ENCODE measurements at regions not wholly inside any gene's neighbourhood (a gene's known extent, or its start where the extent isn't known, plus 50 kb on each side); places are given as distances from the start of the nearest gene placed in this dataset.

- Mint-ChIP-seq H3K4me1 (ENCODE audit: low read depth) (peaks cover 4% of the 10 kb centered on the region), H3K4me3 (no peak overlapping the region), H3K27ac (no peak overlapping the region), H3K9me3 (no peaks in the 10 kb centered on the region), H3K36me3 (ENCODE audit: low read depth) (no peaks in the 10 kb centered on the region), H3K27me3 (no peaks in the 10 kb centered on the region)
These were observed 130.1 kb downstream of the SPTSSA start for GRCh38 chr14:34331728-34332623.

- Mint-ChIP-seq H3K27ac (no peak overlapping the region), H3K36me3 (ENCODE audit: low read depth) (no peaks in the 10 kb centered on the region), H3K9me3 (no peaks in the 10 kb centered on the region), H3K4me3 (no peak overlapping the region), H3K27me3 (no peaks in the 10 kb centered on the region), H3K4me1 (ENCODE audit: low read depth) (peaks cover 4% of the 10 kb centered on the region)
These were observed 131.2 kb downstream of the SPTSSA start for GRCh38 chr14:34330846-34331245.

GRCh38 chr14:34329301-34329700 is 132.7 kb downstream of the SPTSSA start:
- Mint-ChIP-seq H3K27me3 (no peaks in the 10 kb centered on the region), H3K4me1 (ENCODE audit: low read depth) (peaks cover 4% of the 10 kb centered on the region), H3K36me3 (ENCODE audit: low read depth) (no peaks in the 10 kb centered on the region), H3K27ac (no peak overlapping the region), H3K9me3 (no peaks in the 10 kb centered on the region), H3K4me3 (no peak overlapping the region)

GRCh38 chr14:34328178-34328577 is 133.9 kb downstream of the SPTSSA start:
- H3K27ac Mint-ChIP-seq = no peak overlapping the region
- no peaks in the 10 kb centered on the region for H3K36me3 Mint-ChIP-seq (ENCODE audit: low read depth)
- no peaks in the 10 kb centered on the region for H3K27me3 Mint-ChIP-seq
- H3K4me3 Mint-ChIP-seq = no peak overlapping the region
- H3K9me3 Mint-ChIP-seq = no peaks in the 10 kb centered on the region
- peaks cover 4% of the 10 kb centered on the region for H3K4me1 Mint-ChIP-seq (ENCODE audit: low read depth)

- Mint-ChIP-seq H3K27ac (no peak overlapping the region), H3K27me3 (peaks cover 5% of the 10 kb centered on the region), H3K36me3 (ENCODE audit: low read depth) (no peaks in the 10 kb centered on the region), H3K9me3 (no peaks in the 10 kb centered on the region), H3K4me3 (no peak overlapping the region), H3K4me1 (ENCODE audit: low read depth) (no peaks in the 10 kb centered on the region)
These were observed 136.5 kb downstream of the SPTSSA start for GRCh38 chr14:34325493-34325892.

- H3K4me3 Mint-ChIP-seq = no peak overlapping the region
- no peaks in the 10 kb centered on the region for H3K9me3 Mint-ChIP-seq
- H3K27ac Mint-ChIP-seq = no peak overlapping the region
- no peaks in the 10 kb centered on the region for H3K4me1 Mint-ChIP-seq (ENCODE audit: low read depth)
- peaks cover 5% of the 10 kb centered on the region for H3K27me3 Mint-ChIP-seq
- H3K36me3 Mint-ChIP-seq (ENCODE audit: low read depth) = no peaks in the 10 kb centered on the region
These were observed 137.7 kb downstream of the SPTSSA start for GRCh38 chr14:34324363-34324795.

GRCh38 chr14:34322940-34323418 is 139.1 kb downstream of the SPTSSA start:
- H3K27ac Mint-ChIP-seq = no peak overlapping the region
- no peak overlapping the region for H3K4me3 Mint-ChIP-seq
- no peaks in the 10 kb centered on the region for H3K36me3 Mint-ChIP-seq (ENCODE audit: low read depth)
- H3K27me3 Mint-ChIP-seq = peaks cover 5% of the 10 kb centered on the region
- no peaks in the 10 kb centered on the region for H3K4me1 Mint-ChIP-seq (ENCODE audit: low read depth)
- no peaks in the 10 kb centered on the region for H3K9me3 Mint-ChIP-seq

- Mint-ChIP-seq H3K9me3 (no peaks in the 10 kb centered on the region), H3K4me1 (ENCODE audit: low read depth) (no peaks in the 10 kb centered on the region), H3K27me3 (peaks cover 8% of the 10 kb centered on the region), H3K27ac (no peak overlapping the region), H3K36me3 (ENCODE audit: low read depth) (no peaks in the 10 kb centered on the region), H3K4me3 (no peak overlapping the region)
These were observed 142.9 kb downstream of the SPTSSA start for GRCh38 chr14:34319140-34319539.

GRCh38 chr14:34318014-34318413 is 144.0 kb downstream of the SPTSSA start:
- no peaks in the 10 kb centered on the region for H3K4me1 Mint-ChIP-seq (ENCODE audit: low read depth)
- peaks cover 8% of the 10 kb centered on the region for H3K27me3 Mint-ChIP-seq
- H3K36me3 Mint-ChIP-seq (ENCODE audit: low read depth) = no peaks in the 10 kb centered on the region
- no peak overlapping the region for H3K27ac Mint-ChIP-seq
- H3K9me3 Mint-ChIP-seq = no peaks in the 10 kb centered on the region
- no peak overlapping the region for H3K4me3 Mint-ChIP-seq

- H3K4me3 Mint-ChIP-seq = no peak overlapping the region
- no peaks in the 10 kb centered on the region for H3K9me3 Mint-ChIP-seq
- H3K36me3 Mint-ChIP-seq (ENCODE audit: low read depth) = no peaks in the 10 kb centered on the region
- no peaks in the 10 kb centered on the region for H3K4me1 Mint-ChIP-seq (ENCODE audit: low read depth)
- peaks cover 30% of the 10 kb centered on the region for H3K27me3 Mint-ChIP-seq
- no peak overlapping the region for H3K27ac Mint-ChIP-seq
These were observed 151.3 kb downstream of the SPTSSA start for GRCh38 chr14:34310724-34311123.

- Mint-ChIP-seq H3K36me3 (ENCODE audit: low read depth) (no peaks in the 10 kb centered on the region), H3K27ac (no peak overlapping the region), H3K27me3 (peaks cover 5% of the 10 kb centered on the region), H3K4me3 (no peak overlapping the region), H3K9me3 (no peaks in the 10 kb centered on the region), H3K4me1 (ENCODE audit: low read depth) (no peaks in the 10 kb centered on the region)
These were observed 158.2 kb downstream of the SPTSSA start for GRCh38 chr14:34303811-34304210.

- H3K36me3 Mint-ChIP-seq (ENCODE audit: low read depth) = no peaks in the 10 kb centered on the region
- peaks cover 5% of the 10 kb centered on the region for H3K27me3 Mint-ChIP-seq
- H3K27ac Mint-ChIP-seq = no peak overlapping the region
- H3K4me3 Mint-ChIP-seq = no peak overlapping the region
- H3K9me3 Mint-ChIP-seq = no peaks in the 10 kb centered on the region
- H3K4me1 Mint-ChIP-seq (ENCODE audit: low read depth) = no peaks in the 10 kb centered on the region
These were observed 159.4 kb downstream of the SPTSSA start for GRCh38 chr14:34302654-34303053.

GRCh38 chr14:34300882-34301734 is 160.9 kb downstream of the SPTSSA start:
- no peak overlapping the region for H3K4me3 Mint-ChIP-seq
- H3K27me3 Mint-ChIP-seq = no peaks in the 10 kb centered on the region
- H3K36me3 Mint-ChIP-seq (ENCODE audit: low read depth) = no peaks in the 10 kb centered on the region
- H3K27ac Mint-ChIP-seq = no peak overlapping the region
- H3K9me3 Mint-ChIP-seq = no peaks in the 10 kb centered on the region
- no peaks in the 10 kb centered on the region for H3K4me1 Mint-ChIP-seq (ENCODE audit: low read depth)

- H3K9me3 Mint-ChIP-seq = no peaks in the 10 kb centered on the region
- H3K4me1 Mint-ChIP-seq (ENCODE audit: low read depth) = no peaks in the 10 kb centered on the region
- no peak overlapping the region for H3K4me3 Mint-ChIP-seq
- H3K27ac Mint-ChIP-seq = no peak overlapping the region
- H3K36me3 Mint-ChIP-seq (ENCODE audit: low read depth) = no peaks in the 10 kb centered on the region
- no peaks in the 10 kb centered on the region for H3K27me3 Mint-ChIP-seq
These were observed 161.7 kb downstream of the SPTSSA start for GRCh38 chr14:34300330-34300729.

- H3K36me3 Mint-ChIP-seq (ENCODE audit: low read depth) = no peaks in the 10 kb centered on the region
- H3K4me1 Mint-ChIP-seq (ENCODE audit: low read depth) = no peaks in the 10 kb centered on the region
- no peak overlapping the region for H3K27ac Mint-ChIP-seq
- no peaks in the 10 kb centered on the region for H3K27me3 Mint-ChIP-seq
- H3K9me3 Mint-ChIP-seq = no peaks in the 10 kb centered on the region
- no peak overlapping the region for H3K4me3 Mint-ChIP-seq
These were observed 162.7 kb downstream of the SPTSSA start for GRCh38 chr14:34299360-34299759.

Measured in stimulated activated naive CD8-positive, alpha-beta T cell treated with anti-CD3 and anti-CD28 coated beads, Interleukin-15, Interleukin-2, amounts not matched to agents 100 ng/mL and 50 ng/mL, for 24 hours (primary cell).